Transverse colon (tissue), 3 donors: ENCODE measurements at regions not wholly inside any gene's neighbourhood (a gene's known extent, or its start where the extent isn't known, plus 50 kb on each side); places are given as distances from the start of the nearest gene placed in this dataset.
"Not testable (repeated sequence)": the region's sequence is repeated elsewhere in the genome, so short reads cannot be mapped to it uniquely, and the experiment has no call there.

Source experiments
- CTCF ChIP-seq, 5 experiments: fragments of 200-600 bp in 3 of 5; fragments of 450-650 bp in 2 of 5; sonication (generic) in 3 of 5; IDR thresholded peaks; 1 replicate in 2 of 5; 2 replicates in 3 of 5; pipeline ENCODE4 v1.5.1; 2016 to 2017; ENCODE audit warnings: antibody characterized with exemption in 5 of 5, inconsistent platforms in 3 of 5, mild to moderate bottlenecking in 2 of 5, moderate library complexity in 1 of 5
- POLR2A ChIP-seq: fragments of 450-650 bp; IDR thresholded peaks from one replicate; pipeline ENCODE4 v1.6.1; 2016; ENCODE audit warnings: antibody characterized with exemption, mild to moderate bottlenecking, moderate library complexity

- TF ChIP-seq CTCF (IDR thresholded peaks at IDR 0.05); POLR2A: not testable (repeated sequence)
Observed at GRCh38 chr2:144903045-144903444, 383.1 kb upstream of the ZEB2 start.
